Endothelial cell of umbilical vein (primary cell): ENCODE measurements at regions not wholly inside any gene's neighbourhood (a gene's known extent, or its start where the extent isn't known, plus 50 kb on each side); places are given as distances from the start of the nearest gene placed in this dataset.

Experiments used
- BruUV-seq: library from RNA; stranded (reverse); fragments of 400-500 nt; replicated peaks from 2 replicates; lab custom pipeline; 2021; lab: Mats Ljungman, UMichigan
- CTCF ChIA-PET: fragments of 300-600, 350-600 bp; sonication (Branson Sonifier 250); formaldehyde crosslinking; loops from one replicate; lab custom pipeline; 2021; ENCODE audit warnings: antibody characterized with exemption, inconsistent platforms; lab: Charles Lee
- POLR2A ChIA-PET: fragments of 300-600, 350-600 bp; sonication (Branson Sonifier 250); formaldehyde crosslinking; loops from one replicate; lab custom pipeline; 2021; ENCODE audit warnings: antibody characterized with exemption, inconsistent platforms; lab: Charles Lee
- DNase-seq: peaks from one replicate; pipeline ENCODE4 v3.0.0-alpha.2; 2011; ENCODE audit warnings: low read depth, low spot score
- FAIRE-seq: peaks from 2 replicates; lab custom pipeline; 2011; peaks lifted over from hg19 to GRCh38; lab: Jason Lieb, UNC
- H2AFZ ChIP-seq: 2 replicates; pipeline ENCODE4 v1.6.0; 2012; ENCODE audit warnings: low read depth, low read length, control low read depth, inconsistent platforms
- H3K27ac ChIP-seq: 2 replicates; pipeline ENCODE4 v1.5.1; 2011; ENCODE audit warnings: low read depth, mild to moderate bottlenecking, control low read depth, low read length, moderate library complexity; ENCODE audit not compliant: insufficient read depth
- H3K27me3 ChIP-seq, 2 experiments: 2 replicates each; pipeline versions ENCODE4 v1.6.0 to v1.6.1; 2011; ENCODE audit warnings: low read length in 2 of 2, mixed read lengths in 1 of 2; ENCODE audit not compliant: control insufficient read depth in 2 of 2, insufficient read depth in 2 of 2
- H3K36me3 ChIP-seq, 2 experiments: 2 replicates in 1 of 2; 3 replicates in 1 of 2; pipeline ENCODE4 v1.5.1; 2011; ENCODE audit warnings: low read length in 2 of 2, mild to moderate bottlenecking in 1 of 2, moderate library complexity in 1 of 2; ENCODE audit not compliant: control insufficient read depth in 2 of 2, insufficient read depth in 2 of 2; ENCODE audit errors: extremely low read depth in 1 of 2
- H3K4me1 ChIP-seq: 3 replicates; pipeline ENCODE4 v1.5.1; 2011; ENCODE audit warnings: mild to moderate bottlenecking, low read length; ENCODE audit not compliant: control insufficient read depth, insufficient read depth; ENCODE audit errors: extremely low read depth
- H3K4me2 ChIP-seq: 2 replicates; pipeline ENCODE4 v1.6.1; 2011; ENCODE audit warnings: low read length, control low read depth, mixed read lengths; ENCODE audit not compliant: insufficient read depth
- H3K4me3 ChIP-seq, 3 experiments: fragments of 200-600 bp in 1 of 3; sonication (generic), shearing (Covaris generic) in 1 of 3; replicated peaks in 1 of 3; 2 replicates each; pipeline ENCODE4 v1.5.1; 2011 to 2016; ENCODE audit warnings: control low read depth in 3 of 3, low read length in 3 of 3, mild to moderate bottlenecking in 2 of 3, inconsistent platforms in 1 of 3, low read depth in 1 of 3, moderate library complexity in 1 of 3; ENCODE audit not compliant: insufficient read depth in 1 of 3
- H3K79me2 ChIP-seq: 2 replicates; pipeline ENCODE4 v1.6.0; 2012; ENCODE audit warnings: low read length, inconsistent platforms; ENCODE audit not compliant: control insufficient read depth, insufficient read depth
- H3K9ac ChIP-seq: replicated peaks from 2 replicates; pipeline ENCODE3; 2011; ENCODE audit warnings: low read length, control low read depth; ENCODE audit not compliant: insufficient read depth; ENCODE audit errors: extremely low read depth
- H3K9me1 ChIP-seq: replicated peaks from 3 replicates; pipeline ENCODE4 v1.6.0; 2011; ENCODE audit warnings: mild to moderate bottlenecking, low read length; ENCODE audit not compliant: control insufficient read depth, insufficient read depth; ENCODE audit errors: extremely low read depth
- H3K9me3 ChIP-seq: replicated peaks from 2 replicates; pipeline ENCODE4 v1.5.1; 2012; ENCODE audit warnings: low read length, inconsistent platforms; ENCODE audit not compliant: control insufficient read depth, insufficient read depth
- H4K20me1 ChIP-seq: replicated peaks from 2 replicates; pipeline ENCODE3; 2011; ENCODE audit warnings: mild to moderate bottlenecking, low read length; ENCODE audit not compliant: control insufficient read depth, insufficient read depth; ENCODE audit errors: extremely low read depth
- CTCF ChIP-seq, 2 donors: IDR thresholded peaks; 1 replicate in 1 of 2; 2 replicates in 1 of 2; pipeline ENCODE4 v1.5.1; 2011; ENCODE audit warnings: low read length in 2 of 2, mild to moderate bottlenecking in 2 of 2, moderate library complexity in 2 of 2, control low read depth in 1 of 2, inconsistent platforms in 1 of 2, low read depth in 1 of 2; ENCODE audit not compliant: insufficient read depth in 1 of 2; ENCODE audit errors: extremely low read depth in 1 of 2
- EZH2 ChIP-seq: IDR thresholded peaks from 2 replicates; pipeline ENCODE4 v1.6.1; 2012; ENCODE audit warnings: borderline replicate concordance, low read depth, mild to moderate bottlenecking, moderate library complexity, low read length, inconsistent platforms; ENCODE audit not compliant: severe bottlenecking
- FOS ChIP-seq: IDR thresholded peaks from 2 replicates; pipeline ENCODE4 v1.6.1; 2011; ENCODE audit warnings: mild to moderate bottlenecking, low read length, moderate library complexity, borderline replicate concordance; ENCODE audit not compliant: insufficient read depth
- GATA2 ChIP-seq: IDR thresholded peaks from 2 replicates; pipeline ENCODE4 v1.7.0; 2011; ENCODE audit warnings: low read depth, mild to moderate bottlenecking, moderate library complexity, mixed read lengths, low read length; ENCODE audit not compliant: insufficient read length, insufficient read depth
- JUN ChIP-seq: IDR thresholded peaks from 2 replicates; pipeline ENCODE4 v1.6.1; 2011; ENCODE audit warnings: borderline replicate concordance, low read depth; ENCODE audit not compliant: insufficient read length, insufficient read depth
- MAX ChIP-seq: IDR thresholded peaks from 2 replicates; pipeline ENCODE4 v1.6.1; 2011; ENCODE audit not compliant: insufficient read depth, insufficient read length
- MYC ChIP-seq: IDR thresholded peaks from one replicate; pipeline ENCODE4 v1.6.1; 2011; ENCODE audit warnings: mild to moderate bottlenecking, low read depth, low read length
- POLR2A ChIP-seq: IDR thresholded peaks from 2 replicates; pipeline ENCODE4 v1.6.1; 2012; ENCODE audit warnings: low read depth, mild to moderate bottlenecking, control low read depth, low read length
- POLR2AphosphoS5 ChIP-seq: IDR thresholded peaks from 2 replicates; pipeline ENCODE4 v1.6.1; 2012; ENCODE audit warnings: low read depth, mild to moderate bottlenecking, control low read depth, low read length, moderate library complexity; ENCODE audit not compliant: insufficient read depth
- dilution Hi-C: fragments of 300-500 bp; cut with MboI; formaldehyde crosslinking; loops from one replicate; pipeline ENCODE4 v1.15.0; 2019; ENCODE audit warnings: low sequenced_read_pairs; ENCODE audit not compliant: extremely low pct_ligation_motif_present
- intact Hi-C: fragments of 100-400 bp; cut with micrococcal nuclease; formaldehyde crosslinking; loops from one replicate; pipeline ENCODE4 v1.10.0; 2022

GRCh38 chr5:88550736-88551135 is 282.1 kb upstream of the TMEM161B start:
- Histone ChIP-seq H3K27ac (no peak overlapping the region), H3K9me3 (no peaks in the 10 kb centered on the region), H2AFZ (no peak overlapping the region), H3K79me2 (no peaks in the 10 kb centered on the region), H3K4me1 (no peaks in the 10 kb centered on the region), H3K36me3 (no peaks in the 10 kb centered on the region), H3K27me3 (no peaks in the 10 kb centered on the region), H3K4me3 (no peak overlapping the region), H4K20me1 (no peaks in the 10 kb centered on the region), H3K9me1 (no peaks in the 10 kb centered on the region), H3K4me2 (no peak overlapping the region), H3K9ac (no peak overlapping the region)
- intact Hi-C loops (no loop called here), dilution Hi-C loops (no loop called here)
- FAIRE-seq (no peak), DNase-seq (no peak)
- no TSS peak for BruUV-seq
- TF ChIP-seq POLR2A, result no peak
- TF ChIP-seq EZH2, result no peak
- TF ChIP-seq MAX, result no peak
- no peak for TF ChIP-seq FOS
- TF ChIP-seq CTCF (IDR thresholded peaks at IDR 0.05; ENCODE audit: extremely low read depth in 1 of 2, insufficient read depth in 1 of 2, low read depth in 1 of 2, low read length in 2 of 2), result no peak
- no peak for TF ChIP-seq GATA2
- no peak for TF ChIP-seq JUN
- TF ChIP-seq POLR2AphosphoS5, result no peak
- no peak for TF ChIP-seq MYC
- POLR2A ChIA-PET, result no interaction called here
- CTCF ChIA-PET, result interaction anchor here (1.2 kb wide), 1 partner anchor 9 kb away, joined by 3 read pairs; no protein-coding TSS in a partner anchor
